ENCODE measurements at regions not wholly inside any gene's neighbourhood (a gene's known extent, or its start where the extent isn't known, plus 50 kb on each side); places are given as distances from the start of the nearest gene placed in this dataset.

GRCh38 chr11:40054631-40055030 is 1404.8 kb downstream of the LRRC4C start:
- TF ChIP-seq CTCF (IDR thresholded peaks at IDR 0.05) (no peak), POLR2AphosphoS5 (IDR thresholded peaks at IDR 0.05) (no peak), POLR2A (IDR thresholded peaks at IDR 0.05) (no peak), EP300 (IDR thresholded peaks at IDR 0.05) (no peak)

Measured in stomach (tissue), 4 donors.